ENCODE measurements at regions not wholly inside any gene's neighbourhood (a gene's known extent, or its start where the extent isn't known, plus 50 kb on each side); places are given as distances from the start of the nearest gene placed in this dataset.

DNA sequence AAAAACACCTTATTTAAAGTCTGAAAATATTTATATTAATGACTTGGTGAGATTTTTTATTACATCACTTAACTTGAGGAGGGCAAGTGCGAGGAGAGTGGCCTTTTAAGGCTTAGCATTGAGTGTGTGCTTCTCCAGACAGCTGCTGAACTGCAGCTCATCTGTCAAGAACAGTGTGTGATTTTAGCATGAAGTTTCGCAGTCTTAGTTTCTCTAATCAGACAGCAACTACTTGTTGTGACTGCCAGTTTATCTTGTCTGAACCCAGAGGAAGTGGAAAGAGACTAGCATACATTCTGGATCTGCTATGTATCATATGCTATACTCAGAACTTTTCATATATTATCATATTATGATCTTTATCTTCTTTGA lies 291.7 kb upstream of the ROPN1 start:
- TF ChIP-seq, protein P1, sequence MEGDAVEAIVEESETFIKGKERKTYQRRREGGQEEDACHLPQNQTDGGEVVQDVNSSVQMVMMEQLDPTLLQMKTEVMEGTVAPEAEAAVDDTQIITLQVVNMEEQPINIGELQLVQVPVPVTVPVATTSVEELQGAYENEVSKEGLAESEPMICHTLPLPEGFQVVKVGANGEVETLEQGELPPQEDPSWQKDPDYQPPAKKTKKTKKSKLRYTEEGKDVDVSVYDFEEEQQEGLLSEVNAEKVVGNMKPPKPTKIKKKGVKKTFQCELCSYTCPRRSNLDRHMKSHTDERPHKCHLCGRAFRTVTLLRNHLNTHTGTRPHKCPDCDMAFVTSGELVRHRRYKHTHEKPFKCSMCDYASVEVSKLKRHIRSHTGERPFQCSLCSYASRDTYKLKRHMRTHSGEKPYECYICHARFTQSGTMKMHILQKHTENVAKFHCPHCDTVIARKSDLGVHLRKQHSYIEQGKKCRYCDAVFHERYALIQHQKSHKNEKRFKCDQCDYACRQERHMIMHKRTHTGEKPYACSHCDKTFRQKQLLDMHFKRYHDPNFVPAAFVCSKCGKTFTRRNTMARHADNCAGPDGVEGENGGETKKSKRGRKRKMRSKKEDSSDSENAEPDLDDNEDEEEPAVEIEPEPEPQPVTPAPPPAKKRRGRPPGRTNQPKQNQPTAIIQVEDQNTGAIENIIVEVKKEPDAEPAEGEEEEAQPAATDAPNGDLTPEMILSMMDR (conservative IDR thresholded peaks at IDR 0.05; ENCODE audit: low read length) = no peak
- no peak for TF ChIP-seq EZH2phosphoT487 (IDR thresholded peaks at IDR 0.05; ENCODE audit: borderline replicate concordance)

Measured in Loucy (cell line).